B cell (primary cell): ENCODE measurements at regions not wholly inside any gene's neighbourhood (a gene's known extent, or its start where the extent isn't known, plus 50 kb on each side); places are given as distances from the start of the nearest gene placed in this dataset.
"Not testable (repeated sequence)": the region's sequence is repeated elsewhere in the genome, so short reads cannot be mapped to it uniquely, and the experiment has no call there.

ENCODE experiments used
- EZH2 ChIP-seq: IDR thresholded peaks from 2 replicates; pipeline ENCODE4 v1.6.1; 2012; ENCODE audit warnings: borderline replicate concordance, low read depth, mild to moderate bottlenecking, moderate library complexity, low read length; ENCODE audit not compliant: insufficient read depth, poor library complexity, severe bottlenecking
- TF ChIP-seq, protein P1 (sequence below): fragments of 200-600 bp; IDR thresholded peaks from one replicate; pipeline ENCODE4 v1.8.0; 2022; ENCODE audit warnings: antibody characterized with exemption, mild to moderate bottlenecking

DNA sequence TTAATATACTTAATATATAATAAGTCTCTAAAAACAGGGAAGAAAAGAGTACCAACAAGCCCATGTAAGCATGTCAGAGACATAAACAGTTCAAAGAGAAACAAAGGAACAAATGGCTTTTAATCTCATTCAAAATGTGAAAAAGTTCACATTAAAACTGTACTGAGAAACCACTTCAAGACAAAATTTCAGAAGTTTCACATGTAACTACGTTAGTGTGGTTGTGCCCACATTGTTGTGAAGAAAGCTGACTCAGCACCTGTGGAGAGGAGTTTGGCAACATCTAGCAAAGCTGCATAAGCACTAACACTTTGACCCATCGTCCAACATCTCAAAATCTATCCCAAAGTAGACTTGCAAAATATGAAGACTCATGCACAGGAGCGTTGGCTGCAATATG is 82.6 kb downstream of the NAPG start:
- TF ChIP-seq, protein P1, sequence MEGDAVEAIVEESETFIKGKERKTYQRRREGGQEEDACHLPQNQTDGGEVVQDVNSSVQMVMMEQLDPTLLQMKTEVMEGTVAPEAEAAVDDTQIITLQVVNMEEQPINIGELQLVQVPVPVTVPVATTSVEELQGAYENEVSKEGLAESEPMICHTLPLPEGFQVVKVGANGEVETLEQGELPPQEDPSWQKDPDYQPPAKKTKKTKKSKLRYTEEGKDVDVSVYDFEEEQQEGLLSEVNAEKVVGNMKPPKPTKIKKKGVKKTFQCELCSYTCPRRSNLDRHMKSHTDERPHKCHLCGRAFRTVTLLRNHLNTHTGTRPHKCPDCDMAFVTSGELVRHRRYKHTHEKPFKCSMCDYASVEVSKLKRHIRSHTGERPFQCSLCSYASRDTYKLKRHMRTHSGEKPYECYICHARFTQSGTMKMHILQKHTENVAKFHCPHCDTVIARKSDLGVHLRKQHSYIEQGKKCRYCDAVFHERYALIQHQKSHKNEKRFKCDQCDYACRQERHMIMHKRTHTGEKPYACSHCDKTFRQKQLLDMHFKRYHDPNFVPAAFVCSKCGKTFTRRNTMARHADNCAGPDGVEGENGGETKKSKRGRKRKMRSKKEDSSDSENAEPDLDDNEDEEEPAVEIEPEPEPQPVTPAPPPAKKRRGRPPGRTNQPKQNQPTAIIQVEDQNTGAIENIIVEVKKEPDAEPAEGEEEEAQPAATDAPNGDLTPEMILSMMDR, result not testable (repeated sequence)
- not testable (repeated sequence) for TF ChIP-seq EZH2
